DOHH2 (cell line): ENCODE measurements at regions not wholly inside any gene's neighbourhood (a gene's known extent, or its start where the extent isn't known, plus 50 kb on each side); places are given as distances from the start of the nearest gene placed in this dataset.

Experiments used
- EZH2phosphoT487 ChIP-seq: fragments of 200-600 bp; sonication (generic); IDR thresholded peaks from 2 replicates; pipeline ENCODE4 v1.6.1; 2017; ENCODE audit warnings: borderline replicate concordance, mild to moderate bottlenecking, antibody characterized with exemption, low read length, moderate library complexity, mixed read lengths
- TF ChIP-seq, protein P1 (sequence below): fragments of 200-600 bp; sonication (generic); IDR thresholded peaks from one replicate; pipeline ENCODE4 v1.5.1; 2014; ENCODE audit warnings: antibody characterized with exemption, mild to moderate bottlenecking, low read depth, low read length; ENCODE audit not compliant: poor library complexity, severe bottlenecking

DNA sequence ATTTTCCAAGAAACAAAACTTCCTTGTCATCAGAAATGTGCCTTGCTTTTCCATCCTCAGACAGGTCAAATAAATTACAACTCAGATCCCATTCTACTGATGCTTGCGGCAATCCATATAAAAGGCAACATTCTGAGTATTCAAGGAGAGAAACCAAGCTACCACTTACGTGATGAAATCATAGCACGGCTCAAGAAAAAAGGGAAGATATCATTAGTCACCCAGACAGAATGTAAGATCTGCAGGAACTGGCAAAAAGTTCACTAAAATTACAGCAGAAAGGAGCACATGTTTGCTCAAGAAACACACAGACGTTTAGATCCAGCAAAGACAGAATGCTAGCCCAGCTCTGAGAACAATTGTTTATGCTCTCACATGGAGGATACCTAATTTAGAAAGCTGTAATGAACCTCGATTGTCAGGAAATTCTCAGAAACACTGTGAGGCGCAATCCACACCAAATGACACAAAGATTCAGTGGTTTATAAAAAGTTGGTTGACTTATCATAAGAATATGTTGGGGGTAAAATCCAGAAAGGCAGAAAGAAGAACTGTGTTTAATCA lies 304.2 kb downstream of the ADGRG6 start:
- TF ChIP-seq, protein P1, sequence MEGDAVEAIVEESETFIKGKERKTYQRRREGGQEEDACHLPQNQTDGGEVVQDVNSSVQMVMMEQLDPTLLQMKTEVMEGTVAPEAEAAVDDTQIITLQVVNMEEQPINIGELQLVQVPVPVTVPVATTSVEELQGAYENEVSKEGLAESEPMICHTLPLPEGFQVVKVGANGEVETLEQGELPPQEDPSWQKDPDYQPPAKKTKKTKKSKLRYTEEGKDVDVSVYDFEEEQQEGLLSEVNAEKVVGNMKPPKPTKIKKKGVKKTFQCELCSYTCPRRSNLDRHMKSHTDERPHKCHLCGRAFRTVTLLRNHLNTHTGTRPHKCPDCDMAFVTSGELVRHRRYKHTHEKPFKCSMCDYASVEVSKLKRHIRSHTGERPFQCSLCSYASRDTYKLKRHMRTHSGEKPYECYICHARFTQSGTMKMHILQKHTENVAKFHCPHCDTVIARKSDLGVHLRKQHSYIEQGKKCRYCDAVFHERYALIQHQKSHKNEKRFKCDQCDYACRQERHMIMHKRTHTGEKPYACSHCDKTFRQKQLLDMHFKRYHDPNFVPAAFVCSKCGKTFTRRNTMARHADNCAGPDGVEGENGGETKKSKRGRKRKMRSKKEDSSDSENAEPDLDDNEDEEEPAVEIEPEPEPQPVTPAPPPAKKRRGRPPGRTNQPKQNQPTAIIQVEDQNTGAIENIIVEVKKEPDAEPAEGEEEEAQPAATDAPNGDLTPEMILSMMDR, result no peak
- TF ChIP-seq EZH2phosphoT487, result no peak
